Activated T-helper 9 cell treated with anti-CD3 and anti-CD28 coated beads, Interleukin-2, amount 50 U/mL, for 16 hours (primary cell): ENCODE measurements at regions not wholly inside any gene's neighbourhood (a gene's known extent, or its start where the extent isn't known, plus 50 kb on each side); places are given as distances from the start of the nearest gene placed in this dataset.

Experiments
- DNase-seq: peaks from one replicate; pipeline ENCODE4 v3.0.0-alpha.2; 2020; ENCODE audit warnings: low read depth

DNA sequence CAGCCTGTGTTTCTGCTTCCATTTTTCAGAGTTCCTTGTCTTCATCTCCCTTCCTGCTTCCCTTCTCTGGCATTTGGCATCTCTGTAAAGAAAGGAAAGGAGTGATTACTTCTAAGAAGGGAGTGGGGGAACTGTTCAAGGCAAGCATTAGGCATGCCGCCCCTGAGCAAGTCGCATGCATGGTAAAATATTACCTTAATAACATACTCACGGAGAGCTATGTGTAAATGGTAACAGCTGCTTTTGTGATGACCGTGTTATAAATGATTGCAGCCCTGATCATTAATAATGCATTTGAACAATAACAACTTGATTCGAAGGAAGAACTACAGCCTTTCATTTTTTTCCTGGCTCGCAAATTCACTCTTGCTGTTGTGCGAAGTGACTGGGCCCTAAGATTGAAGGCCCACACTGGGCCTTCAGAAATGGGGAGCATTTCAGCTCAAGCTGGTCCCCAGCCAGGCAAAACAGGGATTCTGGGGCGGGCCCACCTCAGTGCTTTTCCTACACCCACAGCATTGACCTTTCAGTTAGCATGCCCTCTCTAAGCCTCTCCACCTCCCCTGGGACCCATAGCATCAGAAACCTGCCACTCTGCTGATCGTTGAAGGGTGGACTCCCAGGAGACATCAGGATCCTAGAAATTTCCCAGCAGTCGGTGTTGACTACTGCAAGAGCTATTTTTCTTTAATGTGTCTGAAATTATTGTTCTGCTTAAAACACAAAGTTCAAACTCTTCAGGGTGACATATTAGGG, 263.0 kb upstream of the CADM1 start:
- no peak for DNase-seq

DNA sequence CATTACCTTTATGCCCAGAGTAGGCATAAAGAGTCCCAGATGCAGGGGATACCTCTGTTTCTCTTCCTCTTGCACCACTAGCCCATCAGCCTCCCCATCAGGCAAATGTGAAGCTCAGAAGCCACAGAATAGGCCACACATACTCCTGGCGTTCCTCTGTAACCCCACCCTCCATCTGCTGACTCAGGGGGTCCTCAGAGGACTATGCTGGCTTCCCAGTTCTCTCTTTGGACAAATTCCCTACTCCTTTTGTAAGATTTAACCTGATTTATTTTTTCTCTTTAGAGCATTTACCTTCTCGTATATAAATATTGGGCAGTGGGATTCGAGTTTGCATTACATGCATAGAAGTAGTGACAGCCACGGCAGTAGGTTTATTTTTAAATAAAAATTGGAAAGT, 262.3 kb upstream of the CADM1 start:
- no peak for DNase-seq

DNA sequence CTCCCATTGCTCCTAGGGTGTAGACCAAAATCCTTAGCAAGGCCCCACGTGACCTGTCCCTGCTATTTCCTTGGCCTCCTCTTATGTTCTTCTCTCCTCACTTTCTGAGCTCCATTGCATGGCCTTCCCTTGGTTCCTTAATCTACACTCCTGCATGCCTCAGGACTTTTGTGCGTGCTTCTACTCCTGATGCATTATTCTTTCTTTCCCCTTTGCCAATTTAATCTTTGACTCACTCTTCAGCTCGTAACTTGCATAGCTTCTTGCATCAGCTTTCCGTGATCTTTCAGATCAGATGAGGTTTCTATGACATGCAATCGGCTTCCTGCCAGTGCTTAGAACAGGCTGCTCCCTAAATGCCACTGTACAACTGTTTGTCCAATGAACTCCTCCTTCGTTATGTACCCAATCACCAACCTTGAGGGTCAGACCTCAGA, 261.6 kb upstream of the CADM1 start:
- DNase-seq, result no peak

DNA sequence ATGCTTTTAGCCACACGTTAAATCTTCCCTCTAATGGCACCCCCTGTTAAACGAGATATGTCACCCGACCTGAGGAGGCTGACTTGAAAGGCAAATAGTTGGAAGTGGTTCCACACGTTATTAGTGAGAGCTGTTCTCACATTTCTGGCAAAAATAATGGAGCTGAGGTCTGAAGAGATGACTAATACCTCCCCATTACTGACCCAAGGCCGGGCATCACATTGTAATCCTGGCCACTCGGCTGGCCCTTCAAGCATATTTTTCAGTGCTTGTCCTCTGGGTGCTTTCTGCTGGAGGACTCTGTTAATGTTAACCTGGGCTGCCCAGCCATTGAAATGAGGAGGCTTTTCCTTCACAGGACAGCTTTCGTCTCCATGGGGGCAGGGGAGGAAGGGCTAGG, 260.0 kb upstream of the CADM1 start:
- no peak for DNase-seq

DNA sequence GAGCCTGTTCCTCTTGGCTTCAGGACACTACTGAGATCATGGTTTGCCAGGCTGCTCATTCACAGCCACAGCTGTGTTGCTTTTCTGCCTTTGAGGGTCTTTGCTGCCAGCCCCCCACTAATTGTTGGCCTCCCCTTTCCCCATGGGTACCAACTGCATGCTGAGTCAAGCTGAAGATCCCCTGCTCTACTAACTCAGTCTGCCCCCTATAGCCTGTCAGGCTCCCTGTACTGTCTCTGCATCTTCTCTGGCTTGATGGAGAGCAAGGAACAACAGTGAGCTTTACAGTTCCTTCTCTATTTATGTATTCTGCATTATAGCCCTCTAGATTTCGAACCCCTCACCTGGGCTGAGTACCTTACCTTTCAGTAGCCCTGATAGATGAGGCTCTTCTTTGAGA, 257.6 kb upstream of the CADM1 start:
- DNase-seq, result no peak

DNA sequence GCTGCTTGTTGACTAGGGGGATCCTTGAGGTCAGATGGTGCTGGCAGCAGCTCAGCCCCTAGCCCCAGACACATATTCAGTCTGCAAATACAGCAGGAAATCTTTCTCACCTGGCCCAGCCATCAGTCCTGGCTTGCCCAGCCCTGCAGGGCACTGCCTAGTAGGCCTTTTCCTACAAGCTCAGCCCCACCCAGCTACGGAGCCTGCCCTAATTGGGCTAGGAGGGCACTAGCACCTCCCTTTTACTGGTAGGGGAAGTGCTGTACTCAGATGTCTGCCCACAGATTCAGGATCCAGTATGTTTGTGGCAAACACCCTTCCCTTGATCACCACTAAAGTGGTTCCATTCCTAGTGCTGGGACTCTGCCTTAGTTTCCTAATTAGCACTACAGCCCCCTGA, 257.1 kb upstream of the CADM1 start:
- no peak for DNase-seq

DNA sequence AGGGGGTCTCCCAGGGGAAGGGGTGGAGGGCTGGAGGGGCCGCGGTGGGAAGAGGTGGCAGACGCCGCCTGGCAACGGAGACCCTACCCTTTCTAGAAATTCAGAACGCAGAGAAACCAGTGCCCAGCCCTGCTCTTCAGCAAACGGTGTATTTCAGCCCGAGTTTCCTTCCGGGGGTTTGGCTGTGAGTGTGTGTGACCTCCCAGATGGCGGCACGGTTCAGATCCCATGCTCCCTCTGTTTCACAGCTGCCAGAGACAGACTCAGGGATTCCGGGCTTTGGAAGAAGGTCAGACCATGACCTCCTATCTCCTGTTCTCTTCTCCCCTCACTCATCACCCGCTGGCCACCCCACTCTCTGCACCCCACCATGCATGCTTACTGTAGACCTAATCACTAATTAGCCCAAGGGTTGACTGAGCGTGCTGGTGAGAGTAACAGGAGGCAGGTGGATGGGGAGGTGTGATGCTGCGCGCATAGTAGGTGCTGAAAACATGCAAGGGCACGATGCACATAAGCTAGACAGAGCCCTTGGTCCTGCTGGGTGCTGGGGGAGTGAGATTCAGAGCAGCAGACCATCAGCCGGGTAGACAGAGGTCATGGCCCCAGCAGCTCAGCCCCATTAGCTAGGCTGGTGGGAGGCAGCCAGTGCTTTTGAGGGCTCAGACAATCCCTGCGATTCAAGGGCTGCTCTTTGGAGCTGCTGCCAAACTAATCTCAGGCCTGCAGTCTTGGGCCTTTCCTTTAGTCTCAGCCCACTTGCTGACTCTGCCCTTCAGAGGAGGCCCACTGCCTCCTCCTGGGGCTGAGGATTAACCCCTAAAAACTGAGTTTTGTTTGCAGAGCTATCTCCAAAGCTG, 256.5 kb upstream of the CADM1 start:
- DNase-seq, result no peak

DNA sequence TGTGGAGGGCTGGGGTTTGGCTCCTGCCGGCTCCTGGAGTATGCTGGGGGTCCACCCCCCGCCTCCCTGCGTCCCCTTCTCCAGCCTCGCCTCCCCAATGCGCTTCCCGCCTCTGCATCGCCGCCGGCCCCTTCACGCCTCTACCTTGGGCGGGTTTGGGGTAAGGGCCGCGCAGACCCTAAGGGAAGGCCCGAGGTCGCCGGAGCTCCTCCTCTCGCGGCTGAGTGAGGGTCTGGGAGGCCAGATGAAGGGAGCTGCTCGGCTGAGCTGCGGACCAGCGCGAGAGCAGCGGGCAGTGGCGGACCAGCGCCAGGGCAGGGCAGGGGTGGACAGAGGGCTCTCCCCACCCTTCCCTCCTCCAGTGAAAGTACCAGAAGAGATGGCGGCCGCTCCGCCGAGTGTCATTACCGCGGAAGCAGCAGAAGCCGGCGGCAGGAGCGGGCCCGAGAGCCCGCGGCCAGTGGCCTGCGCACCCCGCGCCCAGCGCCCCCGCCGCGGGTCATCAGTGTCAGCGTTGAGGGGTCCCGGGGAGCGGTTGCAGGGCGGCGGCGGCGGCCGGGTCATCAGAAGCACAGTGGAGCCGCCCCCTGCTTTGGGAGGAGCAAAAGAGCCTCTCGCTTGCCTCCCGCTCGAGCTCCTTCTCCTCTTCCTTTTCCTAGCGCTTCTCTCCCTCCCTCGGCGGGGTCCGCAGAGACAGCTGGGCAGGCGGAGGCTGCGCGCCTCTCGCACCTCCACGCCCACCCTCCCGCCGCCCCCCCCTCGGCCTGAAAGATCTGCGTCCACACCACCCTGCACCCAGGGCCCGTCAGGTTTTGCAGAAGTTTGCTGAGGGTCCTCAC, 255.6 kb upstream of the CADM1 start:
- DNase-seq, result no peak

DNA sequence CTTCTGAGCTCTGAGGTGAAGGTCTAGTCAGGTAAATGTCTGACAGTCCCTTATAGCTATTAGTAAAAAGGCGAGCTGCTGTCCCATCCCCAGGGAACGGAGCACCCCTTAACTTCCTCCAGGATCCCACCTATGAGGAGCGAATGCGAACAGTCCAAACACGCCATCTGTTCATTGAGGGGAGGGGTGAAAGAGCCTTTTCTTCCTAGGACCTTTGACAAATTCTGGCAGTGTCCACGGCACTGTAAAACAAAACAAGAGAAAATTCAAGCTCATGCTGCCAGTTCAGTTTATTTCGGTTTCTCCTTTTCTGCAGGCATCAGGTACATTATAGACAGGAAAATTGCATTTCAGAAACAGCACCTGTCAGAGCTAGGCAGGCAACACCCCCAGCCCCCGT, 253.8 kb upstream of the CADM1 start:
- no peak for DNase-seq

DNA sequence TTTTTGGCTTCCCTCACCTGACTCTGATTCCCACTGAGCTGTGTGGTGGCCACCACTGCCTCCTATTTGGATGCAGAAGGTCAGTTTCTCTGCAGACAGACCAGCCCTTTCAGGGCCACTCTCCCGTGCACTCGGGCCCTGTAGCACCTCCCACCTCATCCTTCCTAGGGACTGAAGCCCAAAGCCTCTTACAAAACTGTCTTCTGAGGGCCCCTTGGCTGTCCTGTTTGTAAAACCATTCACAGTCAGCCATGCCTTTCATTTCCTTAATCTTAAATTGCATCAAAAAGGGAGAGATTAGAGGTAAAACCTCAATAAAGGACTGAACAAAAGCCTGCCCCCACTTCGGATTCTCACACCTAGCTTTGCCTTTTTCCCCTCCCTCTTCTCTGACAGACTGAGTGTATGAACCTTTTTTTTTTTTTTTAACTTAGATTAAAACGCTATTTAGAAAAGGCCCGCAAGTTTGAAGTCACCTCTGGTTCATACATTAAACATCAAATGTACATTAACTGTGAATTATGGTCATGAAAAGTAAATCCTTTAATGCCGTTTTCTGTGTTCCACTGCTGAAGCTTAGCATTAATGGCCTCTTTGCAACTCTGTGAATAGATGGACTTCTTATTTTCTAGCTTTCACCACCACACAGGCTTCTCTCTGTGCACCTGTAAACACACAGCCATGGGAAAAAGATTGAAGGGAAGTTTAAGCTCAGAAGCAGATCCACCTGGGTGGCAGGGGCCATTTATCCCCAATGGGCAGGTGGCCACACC, 247.2 kb upstream of the CADM1 start:
- DNase-seq, result no peak

DNA sequence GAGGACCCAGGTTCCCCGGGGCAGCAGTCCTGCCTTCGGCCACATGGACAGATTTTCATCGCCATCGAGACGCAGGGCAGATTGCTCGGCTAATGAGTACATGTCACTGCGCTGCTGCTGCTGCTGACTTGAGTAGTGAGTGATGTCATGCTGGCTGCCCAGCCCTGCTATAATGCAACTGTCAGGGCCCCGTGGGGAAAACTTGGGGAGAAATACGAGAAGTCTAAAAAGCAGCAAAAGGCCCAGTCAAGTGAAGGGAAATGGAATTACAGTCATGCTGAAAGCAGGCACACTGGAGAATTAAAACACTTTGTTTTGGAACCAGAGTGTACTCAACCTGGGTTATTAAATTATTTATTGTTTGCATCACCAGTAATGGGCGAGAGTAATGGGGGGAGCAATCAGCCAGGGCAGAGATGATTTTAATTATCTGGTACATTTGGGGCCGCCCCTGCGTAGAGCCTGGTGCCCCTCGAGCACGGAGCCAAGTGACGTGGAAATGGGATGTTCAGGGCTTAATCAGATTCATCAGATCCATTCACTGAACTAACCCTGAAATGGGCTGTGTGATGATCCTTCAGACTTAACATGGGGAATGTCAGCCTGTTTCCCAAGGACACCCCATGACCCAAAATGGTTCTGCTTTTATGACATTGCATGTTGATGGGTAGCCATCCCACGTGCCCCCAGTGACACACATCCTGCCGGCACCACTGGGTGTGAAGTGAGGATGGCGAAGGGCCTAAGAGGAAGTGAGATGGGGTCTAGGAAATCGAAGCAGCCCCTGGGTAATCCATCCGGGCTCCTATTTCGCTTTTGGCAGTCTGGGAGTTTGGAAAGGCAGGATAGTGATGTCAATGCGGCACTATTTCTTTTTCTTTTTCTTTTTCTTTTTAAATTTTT, 241.6 kb upstream of the CADM1 start:
- no peak for DNase-seq

DNA sequence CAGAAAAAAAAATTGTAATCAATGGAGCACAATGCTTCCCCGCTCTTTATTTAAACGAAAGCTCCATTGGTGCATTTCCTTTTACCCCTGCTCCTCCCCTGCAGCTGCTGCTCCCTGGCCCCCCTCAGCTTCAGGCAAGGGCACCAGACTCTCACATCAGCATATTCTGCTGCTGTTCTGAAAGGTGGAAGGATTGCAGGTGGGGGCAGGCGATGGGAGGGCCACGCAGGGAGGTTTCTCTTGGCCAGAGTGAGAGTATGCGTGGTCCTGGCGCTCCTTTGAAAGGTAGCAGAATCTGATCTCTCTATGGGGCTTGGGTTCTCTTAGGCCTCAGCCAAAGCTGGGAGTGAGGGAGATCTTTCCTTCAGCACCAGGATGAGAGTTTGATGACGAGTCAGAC, 240.9 kb upstream of the CADM1 start:
- no peak for DNase-seq

DNA sequence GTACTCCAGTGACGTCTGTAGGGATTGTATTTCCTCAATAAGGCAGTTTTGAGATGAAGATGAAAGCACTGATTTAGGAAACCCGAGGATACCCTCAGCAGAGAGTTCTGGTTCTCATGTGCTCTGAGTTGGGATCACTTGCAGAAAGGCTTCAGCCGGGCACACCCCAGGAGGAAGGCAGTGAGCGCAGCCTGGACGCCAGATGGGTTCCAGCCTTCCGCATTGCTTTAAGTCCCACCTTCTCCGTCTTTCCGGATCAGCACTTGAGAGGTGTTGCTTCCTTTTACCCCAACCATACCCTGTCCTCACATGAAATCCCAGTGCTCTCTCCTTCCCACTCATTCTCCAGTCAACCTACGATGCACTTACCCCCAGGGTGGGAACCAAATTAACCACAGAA, 239.5 kb upstream of the CADM1 start:
- DNase-seq, result no peak

DNA sequence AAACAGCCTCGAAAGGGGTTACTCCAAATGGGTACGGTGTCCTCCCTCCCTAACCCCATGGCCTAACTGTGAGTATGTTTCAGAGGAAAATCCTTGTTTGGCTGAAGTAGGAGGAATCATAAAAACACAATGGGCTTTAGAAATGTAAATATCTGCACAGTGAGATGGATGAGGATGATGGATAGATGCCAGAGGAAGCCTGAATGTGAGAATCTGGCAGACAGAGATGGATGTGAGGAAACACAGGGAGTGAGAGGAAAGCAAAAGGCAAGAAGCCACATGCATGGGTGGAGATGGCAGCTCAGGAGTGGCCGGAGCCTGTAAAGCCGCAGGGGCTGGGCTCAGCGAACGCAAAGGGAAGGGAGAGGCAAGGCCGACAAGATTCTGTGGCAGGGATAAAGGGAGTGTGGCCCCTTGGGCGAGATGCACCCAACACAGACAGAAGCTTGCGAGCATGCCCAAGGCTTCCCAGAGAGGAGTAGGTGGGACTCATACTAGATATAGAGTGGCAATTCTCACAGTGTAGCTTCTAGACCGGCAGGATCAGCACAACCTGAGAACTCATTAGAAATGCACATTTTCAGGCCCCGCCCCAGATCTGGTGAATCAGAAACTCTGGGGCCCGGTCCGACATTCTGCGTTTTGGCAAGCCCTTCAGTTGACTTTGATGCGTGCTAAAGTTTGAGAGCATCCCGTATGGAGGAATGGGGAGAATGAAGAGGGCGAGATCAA, 237.3 kb upstream of the CADM1 start:
- no peak for DNase-seq

DNA sequence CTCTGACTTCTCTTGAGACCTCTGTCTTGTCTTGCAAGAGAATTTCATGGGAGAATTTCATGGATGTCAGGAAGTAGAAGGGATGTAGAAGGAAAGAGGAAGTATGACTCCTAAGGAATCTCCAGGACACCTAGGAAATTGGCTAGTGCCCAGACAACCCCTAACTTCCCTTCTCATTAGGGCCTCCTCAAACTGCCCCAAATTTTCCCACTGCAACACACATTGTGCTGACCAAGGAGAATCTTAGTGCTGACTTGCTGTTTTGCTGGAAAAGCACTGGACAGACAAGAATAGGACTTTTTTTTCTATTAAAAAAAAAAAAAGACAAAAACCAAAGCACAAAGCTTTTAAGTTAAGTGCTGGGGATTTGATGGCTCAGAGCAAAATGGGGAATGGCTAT, 236.1 kb upstream of the CADM1 start:
- no peak for DNase-seq

DNA sequence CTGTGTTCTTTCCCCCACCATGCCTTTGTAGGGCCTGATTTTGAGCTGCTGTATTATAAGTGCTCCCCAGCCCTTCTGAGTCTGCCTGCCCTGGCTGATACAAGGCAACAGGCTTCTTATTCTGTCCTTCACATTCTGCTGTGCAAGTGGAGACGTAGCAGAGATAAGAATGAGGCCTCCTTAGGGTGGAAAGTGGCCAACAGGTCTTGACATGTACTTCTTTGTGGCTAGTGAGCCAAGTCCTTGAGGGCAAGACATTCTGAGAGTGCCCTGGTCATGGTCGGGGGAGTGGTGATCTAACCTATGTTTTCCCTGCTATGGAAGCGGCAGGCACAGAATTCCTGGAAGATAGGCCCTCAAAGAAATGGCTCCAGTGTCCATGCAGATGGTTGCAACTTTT, 235.7 kb upstream of the CADM1 start:
- DNase-seq, result no peak

DNA sequence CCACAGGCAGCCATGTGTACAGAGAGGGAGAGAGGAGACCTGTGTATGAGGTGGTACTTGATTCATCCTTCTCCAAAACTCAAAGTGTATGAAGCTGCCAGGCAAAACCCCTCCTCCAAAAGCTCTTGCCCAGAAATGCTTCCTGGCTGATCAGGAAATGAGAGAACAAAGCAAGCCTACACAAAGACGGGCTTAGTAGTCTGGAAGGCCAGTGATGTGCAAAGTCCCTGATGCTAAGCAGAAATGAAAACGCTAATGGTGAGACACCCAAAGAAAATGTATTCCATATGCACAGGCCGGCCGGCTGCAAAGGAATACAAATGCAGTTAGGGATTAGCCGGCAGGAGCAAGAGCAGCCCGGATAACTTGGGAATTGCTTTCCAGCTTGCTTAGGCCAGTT, 234.9 kb upstream of the CADM1 start:
- DNase-seq, result no peak

DNA sequence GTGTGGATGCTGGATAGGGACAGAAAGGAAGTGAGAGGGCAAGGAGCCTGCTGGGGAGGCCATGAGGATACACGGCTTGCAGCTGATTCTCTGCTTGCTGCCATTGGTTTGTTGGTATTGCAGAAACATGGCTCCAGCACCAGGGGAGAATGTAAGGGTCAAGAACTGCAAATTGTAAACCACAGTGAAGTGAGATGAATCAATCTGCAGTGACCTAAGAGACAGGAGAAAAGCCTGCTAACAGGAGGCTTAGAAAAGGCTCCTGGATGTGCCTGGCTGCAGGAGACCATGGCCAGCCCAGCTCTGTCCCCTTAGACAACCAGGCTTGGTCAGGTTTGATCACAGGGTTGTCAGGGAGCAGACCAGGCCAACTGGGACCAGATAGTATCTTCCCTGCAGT, 233.7 kb upstream of the CADM1 start:
- DNase-seq, result no peak

DNA sequence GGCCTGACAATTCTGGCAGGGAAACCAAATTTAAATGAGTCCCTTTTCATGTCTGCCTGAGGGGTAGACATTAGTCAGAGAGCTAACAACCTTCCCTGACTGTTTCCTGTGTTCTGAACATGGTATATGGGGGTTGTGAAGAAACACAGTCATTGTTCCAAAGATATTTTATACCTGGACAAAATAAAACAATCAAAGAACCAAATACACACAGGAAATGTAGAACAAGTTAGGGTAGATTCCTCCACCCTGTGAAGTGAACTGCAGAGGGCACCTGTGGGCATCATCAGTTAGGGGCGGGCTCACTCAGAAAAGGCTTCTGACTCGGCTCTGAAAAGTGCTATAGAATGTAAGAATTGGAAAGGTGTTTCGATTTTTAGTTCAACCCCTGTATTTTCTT, 231.9 kb upstream of the CADM1 start:
- DNase-seq, result no peak

DNA sequence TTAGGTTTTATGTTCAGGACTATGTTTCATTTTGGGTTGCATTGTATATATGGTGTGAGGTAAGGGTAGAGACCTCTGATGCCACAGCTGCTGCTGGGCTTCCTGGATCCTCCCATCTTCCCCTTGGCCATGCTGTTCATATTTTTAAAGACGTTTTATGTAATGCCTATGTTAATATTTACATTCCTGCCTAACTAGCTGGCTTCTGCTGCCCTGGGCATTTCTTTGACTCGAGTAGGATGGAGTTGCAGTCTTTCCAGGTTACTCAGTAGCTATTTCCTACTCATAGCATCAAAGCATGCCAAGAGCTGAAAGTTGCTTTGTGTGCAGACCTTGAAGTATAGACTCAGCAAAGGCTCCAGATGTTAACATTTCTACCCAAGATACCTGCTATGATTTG, 220.5 kb upstream of the CADM1 start:
- no peak for DNase-seq
